RWPE2 (cell line): ENCODE measurements at regions not wholly inside any gene's neighbourhood (a gene's known extent, or its start where the extent isn't known, plus 50 kb on each side); places are given as distances from the start of the nearest gene placed in this dataset.
"Not testable (repeated sequence)": the region's sequence is repeated elsewhere in the genome, so short reads cannot be mapped to it uniquely, and the experiment has no call there.

Experiments used
- ATAC-seq: fragments of 200-7000 bp; cut with Tn5 transposase; 3 replicates; pipeline ENCODE4 v1.9.1; 2021; ENCODE audit warnings: low read depth
- DNase-seq: peaks from one replicate; pipeline ENCODE4 v3.0.0-alpha.2; 2020; ENCODE audit warnings: low spot score
- H3K27ac ChIP-seq: fragments of 450-650 bp; 2 replicates; pipeline ENCODE4 v1.5.1; 2017; ENCODE audit warnings: mild to moderate bottlenecking; ENCODE audit not compliant: poor library complexity, severe bottlenecking
- H3K27me3 ChIP-seq: fragments of 250-450 bp; sonication (Bioruptor Pico); 2 replicates; pipeline ENCODE4 v1.5.1; 2021; ENCODE audit warnings: mild to moderate bottlenecking, moderate library complexity; ENCODE audit not compliant: insufficient read depth, poor library complexity, severe bottlenecking
- H3K36me3 ChIP-seq: fragments of 250-450 bp; sonication (Bioruptor Pico); 2 replicates; pipeline ENCODE4 v1.5.1; 2020; ENCODE audit warnings: low read depth, mild to moderate bottlenecking, moderate library complexity
- H3K4me1 ChIP-seq: fragments of 250-450 bp; sonication (Bioruptor Pico); 2 replicates; pipeline ENCODE4 v1.5.1; 2021; ENCODE audit warnings: mild to moderate bottlenecking, moderate library complexity; ENCODE audit not compliant: insufficient read depth, poor library complexity, severe bottlenecking
- H3K4me3 ChIP-seq: fragments of 250-450 bp; sonication (Bioruptor Pico); 2 replicates; pipeline ENCODE4 v1.5.1; 2021; ENCODE audit warnings: mild to moderate bottlenecking, moderate library complexity; ENCODE audit not compliant: severe bottlenecking
- H3K9me3 ChIP-seq: fragments of 250-450 bp; sonication (Bioruptor Pico); 2 replicates; pipeline ENCODE4 v1.5.1; 2021; ENCODE audit warnings: mild to moderate bottlenecking, moderate library complexity; ENCODE audit not compliant: severe bottlenecking
- TF ChIP-seq, protein P1 (sequence below): fragments of 450-650 bp; IDR thresholded peaks from one replicate; pipeline ENCODE4 v1.5.1; 2017; ENCODE audit warnings: mild to moderate bottlenecking, moderate library complexity; ENCODE audit not compliant: poor library complexity, severe bottlenecking

DNA sequence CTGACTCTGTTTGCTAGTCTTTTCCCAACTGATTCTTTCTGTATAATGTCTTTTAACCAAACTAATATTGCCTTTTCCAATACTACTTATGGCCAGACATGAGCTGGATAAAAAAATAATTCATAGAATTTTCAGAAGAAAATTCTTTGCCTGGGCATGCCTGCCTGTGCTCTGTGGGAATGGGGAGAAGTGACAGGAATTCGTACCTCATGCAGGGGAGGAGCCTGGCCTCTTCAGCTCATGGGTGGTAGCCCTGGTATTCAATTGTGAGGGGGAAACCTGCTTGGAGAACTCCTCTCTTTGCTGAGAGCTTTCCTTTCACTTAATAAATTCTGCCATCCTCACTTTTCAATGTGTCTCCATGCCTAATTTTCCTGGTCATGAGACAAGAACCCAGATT is 928.8 kb downstream of the FAM181B start:
- TF ChIP-seq, protein P1, sequence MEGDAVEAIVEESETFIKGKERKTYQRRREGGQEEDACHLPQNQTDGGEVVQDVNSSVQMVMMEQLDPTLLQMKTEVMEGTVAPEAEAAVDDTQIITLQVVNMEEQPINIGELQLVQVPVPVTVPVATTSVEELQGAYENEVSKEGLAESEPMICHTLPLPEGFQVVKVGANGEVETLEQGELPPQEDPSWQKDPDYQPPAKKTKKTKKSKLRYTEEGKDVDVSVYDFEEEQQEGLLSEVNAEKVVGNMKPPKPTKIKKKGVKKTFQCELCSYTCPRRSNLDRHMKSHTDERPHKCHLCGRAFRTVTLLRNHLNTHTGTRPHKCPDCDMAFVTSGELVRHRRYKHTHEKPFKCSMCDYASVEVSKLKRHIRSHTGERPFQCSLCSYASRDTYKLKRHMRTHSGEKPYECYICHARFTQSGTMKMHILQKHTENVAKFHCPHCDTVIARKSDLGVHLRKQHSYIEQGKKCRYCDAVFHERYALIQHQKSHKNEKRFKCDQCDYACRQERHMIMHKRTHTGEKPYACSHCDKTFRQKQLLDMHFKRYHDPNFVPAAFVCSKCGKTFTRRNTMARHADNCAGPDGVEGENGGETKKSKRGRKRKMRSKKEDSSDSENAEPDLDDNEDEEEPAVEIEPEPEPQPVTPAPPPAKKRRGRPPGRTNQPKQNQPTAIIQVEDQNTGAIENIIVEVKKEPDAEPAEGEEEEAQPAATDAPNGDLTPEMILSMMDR, result no peak
- ATAC-seq, result no peak
- H3K36me3 ChIP-seq, result no peaks in the 10 kb centered on the region

DNA sequence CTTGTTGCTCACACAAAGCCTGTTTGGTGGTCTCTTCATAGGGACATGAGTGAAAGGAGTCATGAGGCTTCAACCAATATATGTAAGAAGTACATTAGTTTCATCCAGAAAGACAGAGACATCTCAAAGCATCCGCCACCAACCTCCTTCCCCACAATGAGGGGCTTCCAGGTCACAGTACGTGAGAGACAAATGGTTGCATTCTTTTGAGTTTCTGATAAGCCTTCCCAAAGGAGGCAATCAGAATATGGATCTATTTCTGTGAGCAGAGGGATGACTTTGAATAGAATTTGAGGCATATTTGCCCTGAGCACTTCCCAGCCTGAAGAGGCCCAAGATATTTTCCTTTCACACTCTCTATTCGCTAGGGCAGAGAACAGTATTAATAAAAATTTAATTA is 931.1 kb downstream of the FAM181B start:
- ATAC-seq (no peak), DNase-seq (no peak)
- Histone ChIP-seq H3K4me1 (no peaks in the 10 kb centered on the region), H3K4me3 (no peak overlapping the region), H3K27ac (no peak overlapping the region), H3K9me3 (no peaks in the 10 kb centered on the region), H3K27me3 (no peaks in the 10 kb centered on the region), H3K36me3 (no peaks in the 10 kb centered on the region)
- TF ChIP-seq, protein P1, result no peak

More for the DNA sequence above, 928.8 kb downstream of the FAM181B start:
- no peak for DNase-seq
- Histone ChIP-seq H3K4me1 (no peaks in the 10 kb centered on the region), H3K9me3 (no peaks in the 10 kb centered on the region), H3K27ac (no peak overlapping the region), H3K4me3 (no peak overlapping the region), H3K27me3 (no peaks in the 10 kb centered on the region)

DNA sequence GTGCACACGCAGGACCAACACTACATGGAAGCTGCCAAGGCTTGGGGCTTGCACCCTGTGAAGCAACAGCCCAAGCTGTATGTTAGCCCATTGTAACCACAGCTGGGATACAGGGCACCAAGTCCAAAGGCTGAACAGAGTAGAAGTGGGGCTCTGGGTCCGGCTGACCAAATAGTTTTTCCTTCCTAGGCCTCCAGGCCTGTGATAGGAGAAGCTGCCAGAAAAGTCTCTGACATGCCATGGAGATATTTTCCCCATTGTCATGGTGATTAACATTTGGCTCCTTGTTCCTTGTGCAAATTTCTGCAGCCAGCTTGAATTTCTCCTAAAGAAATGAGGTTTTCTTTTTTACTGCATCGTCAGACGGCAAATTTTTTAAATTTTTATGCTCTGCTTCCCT is 941.2 kb downstream of the FAM181B start:
- DNase-seq (no peak), ATAC-seq (no peak)
- Histone ChIP-seq H3K27me3 (no peaks in the 10 kb centered on the region), H3K4me3 (no peak overlapping the region), H3K9me3 (no peaks in the 10 kb centered on the region), H3K27ac (no peak overlapping the region), H3K36me3 (no peaks in the 10 kb centered on the region), H3K4me1 (no peaks in the 10 kb centered on the region)
- TF ChIP-seq, protein P1, result no peak

DNA sequence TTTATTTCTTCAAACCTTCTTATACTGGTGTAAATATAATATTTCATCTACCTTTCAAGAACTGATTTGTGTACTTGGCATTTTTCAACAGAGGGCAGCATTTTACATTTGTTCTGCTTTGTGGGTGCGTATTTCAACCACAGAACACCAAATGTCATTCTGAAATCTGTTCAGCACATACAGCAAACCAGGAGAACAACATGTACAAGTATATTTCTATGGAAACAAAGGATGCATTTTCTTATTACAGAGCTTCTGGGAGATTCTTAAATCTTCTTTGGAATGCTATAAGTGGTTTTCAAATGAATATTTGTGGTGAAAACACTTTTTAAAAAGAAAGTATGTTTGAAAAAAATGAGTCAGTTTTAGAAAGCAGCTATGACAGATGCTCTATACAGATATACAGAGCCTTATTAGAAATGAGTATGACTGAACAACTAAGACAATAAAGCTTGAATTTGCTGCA is 946.0 kb downstream of the FAM181B start:
- H3K27me3 ChIP-seq, result no peaks in the 10 kb centered on the region
- no peaks in the 10 kb centered on the region for H3K36me3 ChIP-seq
- H3K4me3 ChIP-seq, result no peak overlapping the region
- ATAC-seq (no peak), DNase-seq (no peak)
- no peak overlapping the region for H3K27ac ChIP-seq
- H3K4me1 ChIP-seq, result no peaks in the 10 kb centered on the region
- TF ChIP-seq, protein P1, result peak; percentile 23
- no peaks in the 10 kb centered on the region for H3K9me3 ChIP-seq

DNA sequence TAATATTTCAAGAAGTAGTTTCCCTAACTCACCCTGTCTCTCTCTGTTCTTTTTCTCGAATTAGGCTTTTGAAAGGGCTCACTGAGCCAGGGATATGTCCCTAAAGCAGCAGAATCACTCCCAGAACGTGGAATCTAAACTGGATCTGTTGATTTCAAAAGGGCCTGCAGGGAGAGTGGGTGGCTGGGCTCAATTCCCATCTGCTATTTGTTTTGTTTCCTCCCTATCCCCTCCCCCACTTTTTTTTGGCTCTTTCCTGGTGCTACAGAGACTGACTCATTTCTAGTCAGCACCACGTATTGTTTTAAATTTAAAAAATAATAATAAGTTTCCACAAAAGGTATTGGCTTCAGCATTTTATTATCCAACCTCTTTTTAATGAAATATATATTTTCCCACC is 961.5 kb downstream of the FAM181B start:
- Histone ChIP-seq H3K27me3 (no peaks in the 10 kb centered on the region), H3K36me3 (no peaks in the 10 kb centered on the region), H3K27ac (no peak overlapping the region), H3K4me1 (no peaks in the 10 kb centered on the region), H3K9me3 (no peaks in the 10 kb centered on the region), H3K4me3 (no peak overlapping the region)
- ATAC-seq, result no peak
- TF ChIP-seq, protein P1, result no peak
- DNase-seq, result no peak

DNA sequence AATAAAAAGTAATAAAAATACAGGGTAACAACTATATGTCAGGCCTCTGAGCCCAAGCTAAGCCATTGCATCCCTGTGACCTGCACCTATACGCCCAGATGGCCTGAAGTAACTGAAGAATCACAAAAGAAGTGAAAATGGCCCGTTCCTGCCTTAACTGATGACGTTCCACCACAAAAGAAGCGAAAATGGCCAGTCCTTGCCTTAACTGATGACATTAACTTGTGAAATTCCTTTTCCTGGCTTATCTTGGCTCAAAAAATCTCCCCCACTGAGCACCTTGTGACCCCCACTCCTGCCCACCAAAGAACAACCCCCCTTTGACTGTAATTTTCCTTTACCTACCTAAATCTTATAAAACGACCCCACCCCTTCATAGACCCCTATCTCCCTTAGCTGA is 963.8 kb downstream of the FAM181B start:
- not testable (repeated sequence) for H3K9me3 ChIP-seq, H3K27ac ChIP-seq, H3K4me3 ChIP-seq, H3K27me3 ChIP-seq, DNase-seq, H3K4me1 ChIP-seq, ATAC-seq, H3K36me3 ChIP-seq
